Activated CD8-positive, alpha-beta memory T cell treated with anti-CD3 and anti-CD28 coated beads for 48 hours (primary cell): ENCODE measurements at regions not wholly inside any gene's neighbourhood (a gene's known extent, or its start where the extent isn't known, plus 50 kb on each side); places are given as distances from the start of the nearest gene placed in this dataset.
"Not testable (repeated sequence)": the region's sequence is repeated elsewhere in the genome, so short reads cannot be mapped to it uniquely, and the experiment has no call there.

Experiments
- DNase-seq, 3 experiments: peaks; one replicate each; pipeline ENCODE4 v3.0.0-alpha.2; 2020; ENCODE audit warnings: low read depth in 2 of 3, low spot score in 2 of 3

- no peak for DNase-seq
These were observed 283.3 kb upstream of the NETO1 start for GRCh38 chr18:73151086-73151485.

DNA sequence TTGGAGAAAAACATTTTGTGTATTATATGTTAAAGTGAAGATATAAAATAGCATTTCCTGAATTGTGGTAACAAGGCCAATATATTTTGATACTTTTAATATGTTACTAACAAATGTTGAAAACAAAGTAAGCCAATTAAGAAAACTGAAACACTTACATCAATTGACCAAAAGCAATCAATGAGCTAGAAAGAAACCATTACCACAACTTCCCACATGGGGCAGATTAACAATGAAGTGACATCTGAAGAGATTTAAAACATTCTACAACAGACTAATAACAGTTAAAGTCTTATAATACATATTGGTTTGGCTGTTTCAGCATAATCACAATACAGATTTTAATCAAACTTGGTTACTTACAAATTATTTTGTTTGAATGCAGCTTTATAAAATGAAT is 282.4 kb upstream of the NETO1 start:
- DNase-seq, result no peak

- no peak for DNase-seq
These were observed 279.8 kb upstream of the NETO1 start for GRCh38 chr18:73147590-73147989.

GRCh38 chr18:73144030-73144429 is 276.2 kb upstream of the NETO1 start:
- no peak for DNase-seq

DNA sequence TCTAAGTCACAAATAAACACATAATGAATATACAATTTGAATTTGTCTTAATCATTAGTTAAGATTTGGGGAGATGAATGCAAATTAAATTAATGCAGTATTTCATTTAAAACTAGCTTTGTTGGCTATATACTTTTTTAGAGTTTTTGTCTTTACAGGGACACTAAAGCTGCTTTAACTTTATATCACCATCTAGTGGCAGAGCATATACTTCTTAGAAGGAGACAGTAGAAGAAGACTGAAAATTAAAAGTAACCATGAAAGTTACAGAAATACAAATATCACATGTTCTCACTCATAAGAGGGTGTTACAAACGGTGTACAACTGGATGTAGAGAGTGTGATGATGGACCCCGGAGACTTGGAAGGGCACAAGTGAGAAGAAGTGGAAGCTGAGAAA is 268.3 kb upstream of the NETO1 start:
- no peak for DNase-seq

DNA sequence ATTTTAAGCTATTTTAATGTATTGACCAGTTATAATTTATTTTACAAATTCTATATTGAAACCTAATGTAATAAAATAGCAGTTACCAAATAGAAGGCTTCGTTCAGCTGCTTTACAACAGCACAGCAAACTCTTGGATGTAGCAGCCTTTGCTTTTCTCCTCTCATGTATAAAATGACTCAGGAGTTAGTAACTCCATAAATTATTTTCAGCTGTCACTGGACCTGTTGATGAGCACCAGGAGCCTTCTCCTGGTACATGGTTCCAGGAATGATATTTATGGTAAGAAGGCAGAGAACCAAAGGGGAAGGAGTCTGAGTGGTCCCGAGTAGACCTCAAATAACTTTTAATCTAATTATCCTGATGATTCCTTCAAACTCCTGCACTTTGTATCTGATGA is 256.4 kb upstream of the NETO1 start:
- DNase-seq, result no peak

- no peak for DNase-seq
These were observed 253.4 kb upstream of the NETO1 start for GRCh38 chr18:73121207-73121606.

DNA sequence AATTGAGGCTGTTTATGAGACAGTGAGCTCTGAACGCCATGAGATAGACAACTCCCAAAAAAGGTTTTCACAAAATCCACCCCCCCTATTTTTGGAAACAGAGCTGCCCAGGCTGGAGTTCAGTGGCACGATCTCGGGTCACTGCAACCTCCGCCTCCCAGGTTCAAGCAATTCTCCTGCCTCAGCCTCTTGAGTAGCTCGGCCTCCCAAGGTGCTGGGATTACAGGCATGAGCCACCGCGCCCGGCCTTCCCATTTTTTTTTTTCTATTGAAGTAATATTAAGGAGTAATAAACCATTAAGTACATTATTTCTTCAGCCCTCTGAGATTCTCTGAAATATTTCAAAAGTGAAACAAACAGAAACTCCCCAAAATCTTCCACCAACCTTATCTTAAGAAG is 252.8 kb upstream of the NETO1 start:
- DNase-seq, result no peak

- DNase-seq, result no peak
These were observed 251.8 kb upstream of the NETO1 start for GRCh38 chr18:73119574-73119973.

DNA sequence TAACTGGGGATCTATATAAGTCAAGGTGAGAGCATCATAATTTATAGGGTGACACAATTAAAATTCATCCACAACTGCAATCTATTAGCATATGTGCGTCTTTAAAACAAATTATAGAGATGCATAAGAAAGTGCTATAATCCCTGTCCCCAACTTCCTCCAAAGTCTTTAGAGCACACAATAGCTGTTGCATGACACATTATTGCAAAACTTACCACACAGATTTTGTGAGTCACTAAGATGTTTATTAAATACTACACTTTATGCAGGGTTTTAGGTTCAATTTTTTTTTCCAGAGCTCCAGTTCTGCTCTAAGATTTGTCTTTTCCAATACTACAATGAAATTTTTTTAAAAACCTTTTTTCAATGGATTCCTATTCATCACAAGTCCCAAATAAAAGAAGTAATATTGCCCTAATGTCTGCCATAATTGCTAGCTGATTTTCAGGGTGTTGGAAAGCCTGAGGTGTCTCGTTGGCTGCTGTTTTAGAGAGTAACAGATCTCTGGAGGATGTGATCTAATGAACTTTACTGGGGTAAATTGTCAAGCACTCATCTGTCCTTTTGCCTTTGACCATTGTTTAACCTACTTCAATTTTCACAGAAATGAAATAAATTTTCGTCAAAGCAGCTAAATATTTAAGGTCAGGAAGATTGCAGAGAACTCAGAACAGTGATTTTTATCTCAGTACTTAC is 250.5 kb upstream of the NETO1 start:
- DNase-seq, result no peak

DNA sequence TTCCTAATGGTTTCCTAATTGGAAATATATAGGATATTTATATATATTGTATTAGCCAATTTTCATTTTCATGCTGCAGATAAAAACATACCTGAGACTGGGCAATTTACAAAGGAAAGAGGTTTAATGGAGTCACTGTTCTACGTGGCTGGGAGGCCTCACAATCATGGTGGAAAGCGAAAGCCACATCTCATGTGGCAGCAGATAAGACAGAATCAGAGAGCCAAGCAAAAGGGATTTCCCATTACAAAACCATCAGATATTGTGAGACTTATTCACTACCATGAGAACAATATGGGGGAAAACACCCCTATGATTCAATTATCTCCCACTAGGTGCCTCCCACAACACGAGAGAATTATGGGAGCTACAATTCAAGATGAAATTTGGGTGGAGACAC is 242.5 kb upstream of the NETO1 start:
- DNase-seq, result no peak

DNA sequence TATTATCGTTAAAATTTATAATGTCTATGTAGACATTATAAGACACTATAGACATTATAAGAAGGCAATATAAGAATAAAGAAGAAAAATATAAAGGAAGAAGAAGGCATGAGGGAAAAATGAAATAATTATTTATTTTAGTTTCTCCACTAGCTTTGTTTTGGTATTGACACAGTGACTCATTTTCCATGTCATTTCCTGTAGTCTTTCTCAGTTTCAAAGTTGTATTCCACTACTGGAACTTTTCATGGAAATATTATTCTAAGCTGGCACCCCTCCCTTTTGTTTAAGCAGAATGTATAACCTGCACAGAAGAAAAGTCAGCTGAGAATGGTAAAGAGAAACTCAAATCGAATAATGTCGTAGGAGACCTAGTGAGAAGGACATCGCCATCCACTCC is 234.2 kb upstream of the NETO1 start:
- no peak for DNase-seq

DNA sequence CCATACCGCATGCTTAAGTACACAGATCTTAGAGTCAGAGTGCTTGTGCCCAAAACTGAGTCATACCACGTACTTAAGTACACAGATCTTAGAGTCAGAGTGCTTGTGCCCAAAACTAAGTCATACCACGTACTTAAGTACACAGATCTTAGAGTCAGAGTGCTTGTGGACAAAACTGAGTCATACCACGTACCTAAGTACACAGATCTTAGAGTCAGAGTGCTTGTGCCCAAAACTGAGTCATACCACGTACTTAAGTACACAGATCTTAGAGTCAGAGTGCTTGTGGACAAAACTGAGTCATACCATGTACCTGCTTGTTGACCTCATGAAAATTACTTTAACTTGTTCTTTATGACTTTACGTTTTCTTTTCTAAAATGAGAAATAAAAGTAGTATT is 233.7 kb upstream of the NETO1 start:
- not testable (repeated sequence) for DNase-seq

GRCh38 chr18:73099759-73100158 is 232.0 kb upstream of the NETO1 start:
- no peak for DNase-seq

- DNase-seq, result no peak
These were observed 226.0 kb upstream of the NETO1 start for GRCh38 chr18:73093687-73094250.

DNA sequence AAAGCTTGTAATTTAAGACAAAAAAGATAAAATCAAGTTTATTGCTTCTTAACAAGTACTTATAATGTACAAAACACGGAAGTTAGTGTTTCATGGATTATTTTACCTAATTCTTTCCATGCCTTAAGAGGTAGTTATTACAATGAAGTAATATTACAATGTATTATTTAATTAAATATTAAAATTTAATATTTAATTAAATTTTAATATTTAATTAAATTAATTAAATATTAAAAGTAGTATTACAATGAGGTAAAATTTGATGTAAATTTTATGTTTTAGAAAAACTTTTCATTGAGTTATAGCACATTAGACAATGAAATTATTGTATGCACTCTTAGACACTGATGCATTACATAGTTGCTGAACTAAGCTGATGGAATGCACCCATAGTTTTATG is 220.7 kb upstream of the NETO1 start:
- DNase-seq, result no peak

- DNase-seq, result no peak
These were observed 219.6 kb upstream of the NETO1 start for GRCh38 chr18:73087282-73087977.

DNA sequence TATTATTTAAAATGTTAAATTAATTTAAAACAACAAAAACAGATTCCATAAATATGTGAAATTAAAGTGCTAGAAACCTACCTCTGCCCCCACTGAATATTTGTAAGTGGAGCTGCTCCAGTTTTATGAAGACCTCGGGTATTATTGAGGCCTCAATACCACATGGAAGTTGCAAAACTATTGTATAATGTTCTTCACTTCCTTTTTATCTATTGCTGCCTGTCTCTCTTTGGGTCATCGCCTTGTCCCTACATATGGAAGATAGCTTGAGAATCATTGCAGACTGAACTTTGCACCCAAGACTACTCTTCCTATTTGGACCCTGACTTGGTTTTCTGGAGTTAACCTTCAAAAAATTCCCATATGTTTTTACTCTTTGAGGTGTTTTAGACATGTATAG is 212.1 kb upstream of the NETO1 start:
- DNase-seq, result no peak

DNA sequence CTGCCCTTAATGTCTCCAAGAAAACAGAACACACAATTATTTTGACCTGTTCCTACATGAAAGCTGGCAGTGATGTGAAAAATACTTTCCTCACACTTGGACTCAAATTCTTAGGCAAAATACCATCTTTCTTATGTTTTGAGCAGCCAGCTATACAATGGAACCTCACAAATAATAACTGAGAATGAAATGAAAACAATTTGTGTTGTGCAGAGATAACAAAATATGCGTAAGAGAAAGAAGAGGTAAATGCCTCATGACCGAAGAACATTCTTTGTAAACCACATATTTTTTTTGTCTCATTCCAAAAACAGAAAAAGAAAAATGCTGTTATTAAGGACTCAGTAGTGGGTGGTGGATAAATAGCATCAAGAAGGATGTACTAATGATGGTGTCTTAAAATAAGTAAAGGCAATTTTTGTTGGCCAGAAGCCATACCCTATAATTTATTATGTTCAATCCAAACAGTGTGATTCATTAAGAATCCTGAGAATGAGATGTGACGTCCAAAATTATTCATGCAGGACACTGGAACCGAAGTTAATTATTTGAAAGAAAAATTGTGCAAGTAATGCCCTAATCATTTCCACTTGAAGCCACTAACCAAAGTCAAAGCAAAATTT is 193.0 kb upstream of the NETO1 start:
- no peak for DNase-seq

DNA sequence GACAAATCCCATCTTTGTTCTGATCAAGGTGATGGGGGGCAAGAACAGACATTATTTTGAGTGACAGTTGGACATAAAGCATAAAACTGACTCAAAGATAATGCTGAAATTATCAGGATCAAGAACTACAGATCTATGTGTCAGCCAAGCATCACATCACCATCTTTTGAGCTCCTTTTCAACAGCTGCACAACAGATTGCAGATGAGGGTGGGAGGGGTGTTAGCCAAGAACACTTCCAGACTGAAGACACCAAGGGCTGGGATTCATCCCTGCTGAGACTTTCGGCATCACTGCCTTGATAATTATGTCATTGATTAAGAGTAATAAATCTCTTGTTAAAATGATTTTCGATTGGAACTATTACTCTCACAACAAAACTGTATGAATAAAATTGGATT is 191.5 kb upstream of the NETO1 start:
- no peak for DNase-seq

- DNase-seq, result no peak
These were observed 179.9 kb upstream of the NETO1 start for GRCh38 chr18:73047688-73048087.

DNA sequence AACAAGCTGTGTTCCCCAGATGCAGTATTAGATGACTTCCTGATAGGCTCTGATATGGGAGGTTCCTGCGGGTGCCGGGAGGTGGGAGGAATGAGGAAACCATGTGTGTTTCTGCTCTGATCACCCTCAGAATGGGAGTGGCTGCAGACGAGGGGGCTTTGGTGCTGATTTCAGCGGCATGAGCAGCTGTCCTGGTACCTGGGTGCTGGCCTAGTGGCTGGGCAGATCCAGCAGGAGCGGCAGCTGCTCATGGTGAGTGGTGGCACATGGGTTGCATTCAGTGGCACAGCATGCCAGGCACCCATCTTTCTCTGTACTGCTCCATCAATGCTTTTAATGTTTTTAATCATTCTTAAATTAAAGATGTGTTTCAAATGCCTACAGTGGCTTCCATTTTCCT is 177.2 kb upstream of the NETO1 start:
- no peak for DNase-seq
